WERI-Rb-1 (cell line): ENCODE measurements at regions not wholly inside any gene's neighbourhood (a gene's known extent, or its start where the extent isn't known, plus 50 kb on each side); places are given as distances from the start of the nearest gene placed in this dataset.
"Not testable (repeated sequence)": the region's sequence is repeated elsewhere in the genome, so short reads cannot be mapped to it uniquely, and the experiment has no call there.

Experiments used
- DNase-seq: peaks from one replicate; pipeline ENCODE4 v3.0.0-alpha.2; 2020
- H3K27ac ChIP-seq: fragments of 250-450 bp; sonication (Bioruptor Pico); 2 replicates; pipeline ENCODE4 v1.5.1; 2020; ENCODE audit warnings: mild to moderate bottlenecking, moderate library complexity
- H3K27me3 ChIP-seq: fragments of 250-450 bp; sonication (Bioruptor Pico); 2 replicates; pipeline ENCODE4 v1.5.1; 2021; ENCODE audit warnings: mild to moderate bottlenecking, low read depth, moderate library complexity; ENCODE audit not compliant: insufficient read depth, severe bottlenecking
- H3K36me3 ChIP-seq: fragments of 250-450 bp; sonication (Bioruptor Pico); 2 replicates; pipeline ENCODE4 v1.5.1; 2020; ENCODE audit warnings: mild to moderate bottlenecking, moderate library complexity
- H3K4me3 ChIP-seq: 2 replicates; pipeline ENCODE4 v1.5.1; 2011; ENCODE audit warnings: low read depth, mild to moderate bottlenecking, control low read depth, low read length
- H3K9me3 ChIP-seq: fragments of 250-450 bp; sonication (Bioruptor Pico); 2 replicates; pipeline ENCODE4 v1.5.1; 2021; ENCODE audit warnings: mild to moderate bottlenecking, moderate library complexity; ENCODE audit not compliant: severe bottlenecking
- TF ChIP-seq, protein P1 (sequence below): IDR thresholded peaks from 2 replicates; pipeline ENCODE4 v1.5.1; 2011; ENCODE audit warnings: low read depth, mild to moderate bottlenecking, control low read depth, inconsistent platforms, low read length

DNA sequence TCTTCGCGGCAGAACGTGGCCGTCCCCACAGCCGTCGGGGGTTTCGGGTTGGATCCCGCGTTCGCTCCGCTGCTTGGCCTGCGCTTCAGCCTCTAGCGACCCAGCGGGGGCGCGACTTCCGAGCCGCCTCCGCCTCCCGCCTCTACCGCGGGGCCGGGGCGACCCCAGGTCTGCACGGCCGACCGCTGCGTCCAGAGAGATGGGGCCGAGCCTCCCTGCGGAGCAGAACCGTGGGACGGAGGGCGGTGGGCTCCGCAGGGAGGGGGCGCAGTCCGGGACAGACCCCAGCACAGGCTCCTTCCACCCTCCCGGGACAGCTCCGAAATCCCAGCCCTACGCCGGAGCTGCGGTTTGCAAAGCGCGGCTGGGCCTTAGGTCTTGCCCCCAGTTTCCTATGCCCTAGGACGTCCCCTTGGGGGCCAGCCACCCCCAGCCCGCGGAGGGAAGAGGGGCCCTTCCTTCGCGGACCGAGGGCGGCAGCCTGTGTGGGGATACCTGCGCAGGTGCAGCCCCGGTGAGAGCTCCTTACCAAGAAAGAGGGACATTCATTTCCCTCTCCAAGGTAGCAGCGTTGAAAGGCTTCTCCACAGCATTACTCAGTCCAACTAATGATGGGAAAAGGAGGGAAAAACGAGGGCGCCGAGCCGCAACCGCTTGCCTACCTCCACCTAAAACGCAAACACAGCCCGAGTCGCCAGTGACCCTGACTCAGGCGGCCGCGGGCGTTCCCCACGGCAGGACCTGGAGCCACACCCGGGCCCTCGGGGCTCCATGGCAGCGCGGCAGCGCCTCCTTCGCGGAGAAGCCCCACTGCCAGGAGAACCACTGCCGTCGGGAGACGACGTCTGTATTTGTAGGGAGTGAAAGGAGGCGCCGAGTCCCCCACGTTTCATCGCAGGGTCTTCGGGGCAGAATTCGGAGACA lies 115.7 kb downstream of the BMS1 start:
- Histone ChIP-seq H3K27me3 (peaks cover 63% of the 10 kb centered on the region), H3K4me3 (no peak overlapping the region), H3K27ac (no peak overlapping the region), H3K36me3 (no peaks in the 10 kb centered on the region), H3K9me3 (peaks cover 23% of the 10 kb centered on the region)
- no peak for DNase-seq
- TF ChIP-seq, protein P1, sequence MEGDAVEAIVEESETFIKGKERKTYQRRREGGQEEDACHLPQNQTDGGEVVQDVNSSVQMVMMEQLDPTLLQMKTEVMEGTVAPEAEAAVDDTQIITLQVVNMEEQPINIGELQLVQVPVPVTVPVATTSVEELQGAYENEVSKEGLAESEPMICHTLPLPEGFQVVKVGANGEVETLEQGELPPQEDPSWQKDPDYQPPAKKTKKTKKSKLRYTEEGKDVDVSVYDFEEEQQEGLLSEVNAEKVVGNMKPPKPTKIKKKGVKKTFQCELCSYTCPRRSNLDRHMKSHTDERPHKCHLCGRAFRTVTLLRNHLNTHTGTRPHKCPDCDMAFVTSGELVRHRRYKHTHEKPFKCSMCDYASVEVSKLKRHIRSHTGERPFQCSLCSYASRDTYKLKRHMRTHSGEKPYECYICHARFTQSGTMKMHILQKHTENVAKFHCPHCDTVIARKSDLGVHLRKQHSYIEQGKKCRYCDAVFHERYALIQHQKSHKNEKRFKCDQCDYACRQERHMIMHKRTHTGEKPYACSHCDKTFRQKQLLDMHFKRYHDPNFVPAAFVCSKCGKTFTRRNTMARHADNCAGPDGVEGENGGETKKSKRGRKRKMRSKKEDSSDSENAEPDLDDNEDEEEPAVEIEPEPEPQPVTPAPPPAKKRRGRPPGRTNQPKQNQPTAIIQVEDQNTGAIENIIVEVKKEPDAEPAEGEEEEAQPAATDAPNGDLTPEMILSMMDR, result no peak

DNA sequence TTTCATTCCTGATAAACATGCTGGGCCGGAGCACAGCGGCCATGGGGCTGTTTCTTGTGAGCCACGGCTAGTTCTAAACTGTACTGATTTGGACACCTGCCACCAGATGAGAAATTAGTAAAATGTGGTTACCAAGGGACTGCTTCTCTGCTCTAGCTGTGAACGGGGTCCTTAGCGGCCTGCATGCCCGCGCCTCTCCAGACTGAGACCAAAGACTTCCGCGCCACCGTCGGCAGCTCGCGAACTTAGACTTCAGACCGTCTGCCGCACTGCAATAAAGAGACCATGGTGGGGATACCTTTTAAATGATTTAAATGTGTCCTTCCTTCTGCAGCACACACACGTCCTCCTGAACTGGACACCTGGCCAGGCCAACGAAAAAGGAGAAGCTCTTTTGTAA lies 116.4 kb downstream of the BMS1 start:
- H3K36me3 ChIP-seq, result no peaks in the 10 kb centered on the region
- TF ChIP-seq, protein P1, result no peak
- H3K9me3 ChIP-seq, result peaks cover 23% of the 10 kb centered on the region
- no peak for DNase-seq
- no peak overlapping the region for H3K27ac ChIP-seq
- peaks cover 66% of the 10 kb centered on the region for H3K27me3 ChIP-seq
- H3K4me3 ChIP-seq, result no peak overlapping the region

DNA sequence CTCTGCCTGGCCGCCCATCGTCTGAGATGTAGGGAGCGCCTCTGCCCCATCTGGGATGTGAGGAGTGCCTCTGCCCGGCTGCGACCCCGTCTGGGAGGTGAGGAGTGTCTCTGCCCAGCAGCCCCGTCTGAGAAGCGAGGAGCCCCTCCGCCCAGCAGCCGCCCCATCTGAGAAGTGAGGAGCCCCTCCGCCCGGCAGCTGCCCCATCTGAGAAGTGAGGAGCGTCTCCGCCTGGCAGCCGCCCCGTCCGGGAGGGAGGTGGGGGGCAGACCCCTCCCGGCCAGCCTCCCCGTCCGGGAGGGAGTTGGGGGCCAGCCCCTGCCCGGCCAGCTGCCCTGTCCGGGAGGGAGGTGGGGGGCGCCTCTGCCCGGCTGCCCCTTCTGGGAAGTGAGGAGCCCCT lies 117.8 kb downstream of the BMS1 start:
- H3K9me3 ChIP-seq, result peaks cover 23% of the 10 kb centered on the region

DNA sequence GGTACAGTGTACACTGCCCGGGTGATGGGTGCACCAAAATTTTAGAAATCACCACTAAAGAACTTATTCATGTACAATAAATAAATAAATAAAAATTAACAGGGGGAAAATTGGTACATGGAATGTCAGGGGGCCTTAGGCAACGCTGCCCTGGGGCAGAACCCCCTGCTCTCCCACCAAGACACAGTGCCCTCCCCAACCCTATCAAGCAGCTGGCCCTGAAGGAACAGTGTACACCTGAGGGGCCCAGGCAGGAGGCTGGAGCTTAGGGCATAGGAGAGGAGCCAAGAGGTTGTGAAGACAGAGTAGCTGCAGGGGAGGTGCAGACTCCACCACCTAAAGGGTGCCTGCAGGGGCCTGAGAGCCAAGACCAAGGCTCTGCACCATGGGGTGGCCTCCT lies 128.8 kb downstream of the BMS1 start:
- H3K4me3 ChIP-seq, result no peak overlapping the region
- DNase-seq, result no peak
- H3K27me3 ChIP-seq, result peaks cover 12% of the 10 kb centered on the region

More for the DNA sequence above, 117.8 kb downstream of the BMS1 start:
- H3K27ac ChIP-seq, DNase-seq, H3K4me3 ChIP-seq, H3K36me3 ChIP-seq: not testable (repeated sequence)
- peaks cover 61% of the 10 kb centered on the region for H3K27me3 ChIP-seq

DNA sequence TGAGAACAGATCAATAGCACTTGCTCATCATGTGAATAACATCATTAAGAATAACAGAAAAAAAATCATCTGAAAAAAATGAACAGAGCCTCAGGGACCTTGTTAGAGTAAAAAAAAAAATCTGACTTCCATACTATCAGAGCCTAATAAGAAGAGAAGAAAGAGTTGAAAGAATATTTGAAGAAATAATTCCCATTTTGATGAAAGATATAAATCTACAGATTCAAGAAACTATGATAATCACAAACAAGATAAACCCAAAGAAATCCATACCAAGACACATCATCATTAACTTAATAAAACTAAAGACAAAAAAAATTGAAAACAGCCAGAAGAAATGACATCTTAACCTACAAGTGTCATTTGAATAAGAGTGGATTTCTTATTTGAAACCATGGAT lies 134.4 kb downstream of the BMS1 start:
- H3K4me3 ChIP-seq, result no peak overlapping the region
- no peak for DNase-seq
- TF ChIP-seq, protein P1, result no peak
- H3K9me3 ChIP-seq, result no peaks in the 10 kb centered on the region
- no peaks in the 10 kb centered on the region for H3K36me3 ChIP-seq
- H3K27me3 ChIP-seq, result peaks cover 23% of the 10 kb centered on the region
- no peak overlapping the region for H3K27ac ChIP-seq

More for the DNA sequence above, 128.8 kb downstream of the BMS1 start:
- TF ChIP-seq, protein P1, result no peak
- no peak overlapping the region for H3K27ac ChIP-seq
- H3K36me3 ChIP-seq, result no peaks in the 10 kb centered on the region
- H3K9me3 ChIP-seq, result peaks cover 2% of the 10 kb centered on the region

DNA sequence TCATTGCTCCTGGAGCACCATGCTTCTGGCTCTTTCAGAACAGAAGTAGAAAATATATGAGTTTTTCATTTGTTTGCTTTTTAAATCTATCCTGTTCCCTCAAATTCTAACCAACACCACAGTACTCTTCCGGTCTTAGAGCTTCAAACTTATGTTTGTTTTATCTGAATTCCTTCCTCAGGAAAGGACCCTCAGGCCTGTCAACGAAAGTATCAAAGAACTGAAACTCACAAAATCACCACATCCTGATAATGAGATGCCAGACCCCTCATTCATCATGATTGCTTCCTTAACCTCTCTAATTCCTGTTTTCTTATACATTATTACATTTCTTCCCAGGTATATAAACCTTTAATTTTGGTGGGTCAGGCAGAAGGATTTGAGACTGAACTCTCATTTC lies 135.2 kb downstream of the BMS1 start:
- no peak for DNase-seq
- Histone ChIP-seq H3K27ac (no peak overlapping the region), H3K4me3 (no peak overlapping the region), H3K36me3 (no peaks in the 10 kb centered on the region), H3K9me3 (no peaks in the 10 kb centered on the region), H3K27me3 (peaks cover 22% of the 10 kb centered on the region)
- TF ChIP-seq, protein P1, result no peak
